ENCODE measurements at regions not wholly inside any gene's neighbourhood (a gene's known extent, or its start where the extent isn't known, plus 50 kb on each side); places are given as distances from the start of the nearest gene placed in this dataset.

GRCh38 chr20:11230999-11231398 lies 557.2 kb upstream of the JAG1 start:
- H4K20me1 ChIP-seq (replicated peaks; ENCODE audit: insufficient read depth): no peaks in the 10 kb centered on the region
- ATAC-seq: no peak
- H3K27me3 ChIP-seq (ENCODE audit: insufficient read depth): no peaks in the 10 kb centered on the region
- Mint-ChIP-seq H3K4me3 (no peak overlapping the region), H3K27ac (no peak overlapping the region), H3K27me3 (ENCODE audit: insufficient read depth, low read depth, poor library complexity) (no peaks in the 10 kb centered on the region), H3K9me3 (no peaks in the 10 kb centered on the region), H3K4me1 (peaks cover 17% of the 10 kb centered on the region; the same call in 2 of the 3 replicates), H3K36me3 (ENCODE audit: low read depth) (no peaks in the 10 kb centered on the region)
- H3K79me2 ChIP-seq (replicated peaks; ENCODE audit: insufficient read depth): no peaks in the 10 kb centered on the region
- TF ChIP-seq, protein P1, sequence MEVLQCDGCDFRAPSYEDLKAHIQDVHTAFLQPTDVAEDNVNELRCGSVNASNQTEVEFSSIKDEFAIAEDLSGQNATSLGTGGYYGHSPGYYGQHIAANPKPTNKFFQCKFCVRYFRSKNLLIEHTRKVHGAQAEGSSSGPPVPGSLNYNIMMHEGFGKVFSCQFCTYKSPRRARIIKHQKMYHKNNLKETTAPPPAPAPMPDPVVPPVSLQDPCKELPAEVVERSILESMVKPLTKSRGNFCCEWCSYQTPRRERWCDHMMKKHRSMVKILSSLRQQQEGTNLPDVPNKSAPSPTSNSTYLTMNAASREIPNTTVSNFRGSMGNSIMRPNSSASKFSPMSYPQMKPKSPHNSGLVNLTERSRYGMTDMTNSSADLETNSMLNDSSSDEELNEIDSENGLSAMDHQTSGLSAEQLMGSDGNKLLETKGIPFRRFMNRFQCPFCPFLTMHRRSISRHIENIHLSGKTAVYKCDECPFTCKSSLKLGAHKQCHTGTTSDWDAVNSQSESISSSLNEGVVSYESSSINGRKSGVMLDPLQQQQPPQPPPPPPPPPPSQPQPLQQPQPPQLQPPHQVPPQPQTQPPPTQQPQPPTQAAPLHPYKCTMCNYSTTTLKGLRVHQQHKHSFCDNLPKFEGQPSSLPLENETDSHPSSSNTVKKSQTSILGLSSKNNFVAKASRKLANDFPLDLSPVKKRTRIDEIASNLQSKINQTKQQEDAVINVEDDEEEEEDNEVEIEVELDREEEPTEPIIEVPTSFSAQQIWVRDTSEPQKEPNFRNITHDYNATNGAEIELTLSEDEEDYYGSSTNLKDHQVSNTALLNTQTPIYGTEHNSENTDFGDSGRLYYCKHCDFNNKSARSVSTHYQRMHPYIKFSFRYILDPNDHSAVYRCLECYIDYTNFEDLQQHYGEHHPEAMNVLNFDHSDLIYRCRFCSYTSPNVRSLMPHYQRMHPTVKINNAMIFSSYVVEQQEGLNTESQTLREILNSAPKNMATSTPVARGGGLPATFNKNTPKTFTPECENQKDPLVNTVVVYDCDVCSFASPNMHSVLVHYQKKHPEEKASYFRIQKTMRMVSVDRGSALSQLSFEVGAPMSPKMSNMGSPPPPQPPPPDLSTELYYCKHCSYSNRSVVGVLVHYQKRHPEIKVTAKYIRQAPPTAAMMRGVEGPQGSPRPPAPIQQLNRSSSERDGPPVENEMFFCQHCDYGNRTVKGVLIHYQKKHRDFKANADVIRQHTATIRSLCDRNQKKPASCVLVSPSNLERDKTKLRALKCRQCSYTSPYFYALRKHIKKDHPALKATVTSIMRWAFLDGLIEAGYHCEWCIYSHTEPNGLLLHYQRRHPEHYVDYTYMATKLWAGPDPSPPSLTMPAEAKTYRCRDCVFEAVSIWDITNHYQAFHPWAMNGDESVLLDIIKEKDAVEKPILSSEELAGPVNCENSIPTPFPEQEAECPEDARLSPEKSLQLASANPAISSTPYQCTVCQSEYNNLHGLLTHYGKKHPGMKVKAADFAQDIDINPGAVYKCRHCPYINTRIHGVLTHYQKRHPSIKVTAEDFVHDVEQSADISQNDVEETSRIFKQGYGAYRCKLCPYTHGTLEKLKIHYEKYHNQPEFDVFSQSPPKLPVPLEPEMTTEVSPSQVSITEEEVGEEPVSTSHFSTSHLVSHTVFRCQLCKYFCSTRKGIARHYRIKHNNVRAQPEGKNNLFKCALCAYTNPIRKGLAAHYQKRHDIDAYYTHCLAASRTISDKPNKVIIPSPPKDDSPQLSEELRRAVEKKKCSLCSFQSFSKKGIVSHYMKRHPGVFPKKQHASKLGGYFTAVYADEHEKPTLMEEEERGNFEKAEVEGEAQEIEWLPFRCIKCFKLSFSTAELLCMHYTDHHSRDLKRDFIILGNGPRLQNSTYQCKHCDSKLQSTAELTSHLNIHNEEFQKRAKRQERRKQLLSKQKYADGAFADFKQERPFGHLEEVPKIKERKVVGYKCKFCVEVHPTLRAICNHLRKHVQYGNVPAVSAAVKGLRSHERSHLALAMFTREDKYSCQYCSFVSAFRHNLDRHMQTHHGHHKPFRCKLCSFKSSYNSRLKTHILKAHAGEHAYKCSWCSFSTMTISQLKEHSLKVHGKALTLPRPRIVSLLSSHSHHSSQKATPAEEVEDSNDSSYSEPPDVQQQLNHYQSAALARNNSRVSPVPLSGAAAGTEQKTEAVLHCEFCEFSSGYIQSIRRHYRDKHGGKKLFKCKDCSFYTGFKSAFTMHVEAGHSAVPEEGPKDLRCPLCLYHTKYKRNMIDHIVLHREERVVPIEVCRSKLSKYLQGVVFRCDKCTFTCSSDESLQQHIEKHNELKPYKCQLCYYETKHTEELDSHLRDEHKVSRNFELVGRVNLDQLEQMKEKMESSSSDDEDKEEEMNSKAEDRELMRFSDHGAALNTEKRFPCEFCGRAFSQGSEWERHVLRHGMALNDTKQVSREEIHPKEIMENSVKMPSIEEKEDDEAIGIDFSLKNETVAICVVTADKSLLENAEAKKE (CRISPR knock-in tag; IDR thresholded peaks at IDR 0.05): no peak
- TF ChIP-seq EZH2 (IDR thresholded peaks at IDR 0.05; ENCODE audit: low read depth, unreplicated experiment): no peak
- TF ChIP-seq CREB1 (CRISPR knock-in tag; IDR thresholded peaks at IDR 0.05; ENCODE audit: low read depth): no peak
- TF ChIP-seq STAT1 (IDR thresholded peaks at IDR 0.05; ENCODE audit: unreplicated experiment): no peak
- no peak for TF ChIP-seq ETS1 (IDR thresholded peaks at IDR 0.05)
- TF ChIP-seq, protein P2, sequence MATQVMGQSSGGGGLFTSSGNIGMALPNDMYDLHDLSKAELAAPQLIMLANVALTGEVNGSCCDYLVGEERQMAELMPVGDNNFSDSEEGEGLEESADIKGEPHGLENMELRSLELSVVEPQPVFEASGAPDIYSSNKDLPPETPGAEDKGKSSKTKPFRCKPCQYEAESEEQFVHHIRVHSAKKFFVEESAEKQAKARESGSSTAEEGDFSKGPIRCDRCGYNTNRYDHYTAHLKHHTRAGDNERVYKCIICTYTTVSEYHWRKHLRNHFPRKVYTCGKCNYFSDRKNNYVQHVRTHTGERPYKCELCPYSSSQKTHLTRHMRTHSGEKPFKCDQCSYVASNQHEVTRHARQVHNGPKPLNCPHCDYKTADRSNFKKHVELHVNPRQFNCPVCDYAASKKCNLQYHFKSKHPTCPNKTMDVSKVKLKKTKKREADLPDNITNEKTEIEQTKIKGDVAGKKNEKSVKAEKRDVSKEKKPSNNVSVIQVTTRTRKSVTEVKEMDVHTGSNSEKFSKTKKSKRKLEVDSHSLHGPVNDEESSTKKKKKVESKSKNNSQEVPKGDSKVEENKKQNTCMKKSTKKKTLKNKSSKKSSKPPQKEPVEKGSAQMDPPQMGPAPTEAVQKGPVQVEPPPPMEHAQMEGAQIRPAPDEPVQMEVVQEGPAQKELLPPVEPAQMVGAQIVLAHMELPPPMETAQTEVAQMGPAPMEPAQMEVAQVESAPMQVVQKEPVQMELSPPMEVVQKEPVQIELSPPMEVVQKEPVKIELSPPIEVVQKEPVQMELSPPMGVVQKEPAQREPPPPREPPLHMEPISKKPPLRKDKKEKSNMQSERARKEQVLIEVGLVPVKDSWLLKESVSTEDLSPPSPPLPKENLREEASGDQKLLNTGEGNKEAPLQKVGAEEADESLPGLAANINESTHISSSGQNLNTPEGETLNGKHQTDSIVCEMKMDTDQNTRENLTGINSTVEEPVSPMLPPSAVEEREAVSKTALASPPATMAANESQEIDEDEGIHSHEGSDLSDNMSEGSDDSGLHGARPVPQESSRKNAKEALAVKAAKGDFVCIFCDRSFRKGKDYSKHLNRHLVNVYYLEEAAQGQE (IDR thresholded peaks at IDR 0.05; ENCODE audit: unreplicated experiment): no peak
- TF ChIP-seq ZNF114 (CRISPR knock-in tag; IDR thresholded peaks at IDR 0.05): no peak
- H3K36me3 ChIP-seq (ENCODE audit: insufficient read depth): no peaks in the 10 kb centered on the region
- no peak overlapping the region for H3K4me3 ChIP-seq
- no peak overlapping the region for H3K4me2 ChIP-seq
- H2AFZ ChIP-seq: no peak overlapping the region
- no peak for DNase-seq (ENCODE audit: low spot score)
- H3K27ac ChIP-seq (ENCODE audit: low read depth): no peak overlapping the region
- H3K4me1 ChIP-seq (ENCODE audit: insufficient read depth): no peaks in the 10 kb centered on the region
- no peaks in the 10 kb centered on the region for H3K9me2 ChIP-seq (ENCODE audit: insufficient read depth)
- no peaks in the 10 kb centered on the region for H3F3A ChIP-seq (replicated peaks; ENCODE audit: low read depth)

Measured in GM23338 (cell line).